Midbrain (tissue), 1 donor: ENCODE measurements at regions not wholly inside any gene's neighbourhood (a gene's known extent, or its start where the extent isn't known, plus 50 kb on each side); places are given as distances from the start of the nearest gene placed in this dataset.
"Not testable (repeated sequence)": the region's sequence is repeated elsewhere in the genome, so short reads cannot be mapped to it uniquely, and the experiment has no call there.

Experiments used
- DNase-seq: peaks from one replicate; lab custom pipeline; 2025; lab: John Stamatoyannopoulos, UW

DNA sequence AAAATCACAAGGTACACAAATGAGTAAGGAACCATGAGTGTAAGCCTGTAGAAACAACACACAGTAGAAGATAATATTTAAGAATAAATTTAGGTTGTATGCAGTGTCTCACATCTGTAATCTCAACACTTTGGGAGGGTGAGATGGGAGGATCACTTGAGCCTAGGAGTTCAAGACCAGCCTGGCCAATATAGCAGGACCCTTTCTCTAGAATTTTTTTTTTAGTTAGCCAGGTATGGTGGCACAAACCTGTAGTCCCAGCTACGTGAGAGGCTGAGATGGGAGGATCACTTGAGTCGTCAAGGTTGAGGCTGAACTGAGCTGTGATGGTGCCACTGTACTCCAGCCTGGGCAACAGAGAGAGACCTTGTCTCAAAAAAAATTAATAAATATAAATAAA lies 401.2 kb upstream of the RORB start:
- no peak for DNase-seq

DNA sequence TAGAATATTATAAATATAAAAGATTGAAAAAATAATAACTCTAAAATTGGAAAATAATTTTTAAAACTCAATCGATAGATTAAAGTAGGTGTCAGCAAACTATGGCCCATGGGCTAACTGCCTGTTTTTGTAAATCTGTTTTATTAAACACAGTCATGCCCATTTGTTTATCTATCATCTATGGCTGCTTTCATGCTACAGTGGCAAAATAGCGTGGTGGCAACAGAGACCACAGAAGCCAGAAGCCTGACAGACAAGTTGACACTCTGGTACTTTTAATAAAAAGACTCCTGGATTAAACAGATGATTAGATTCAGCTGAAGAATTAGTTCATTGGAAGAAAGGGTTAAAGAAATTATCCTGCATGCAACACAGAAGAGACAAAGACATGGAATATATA lies 400.7 kb upstream of the RORB start:
- no peak for DNase-seq

GRCh38 chr9:74100042-74100441 lies 397.1 kb upstream of the RORB start:
- no peak for DNase-seq

GRCh38 chr9:74102148-74102547 lies 395.0 kb upstream of the RORB start:
- not testable (repeated sequence) for DNase-seq

- no peak for DNase-seq
Measured at GRCh38 chr9:74102702-74103101, 394.4 kb upstream of the RORB start.

DNA sequence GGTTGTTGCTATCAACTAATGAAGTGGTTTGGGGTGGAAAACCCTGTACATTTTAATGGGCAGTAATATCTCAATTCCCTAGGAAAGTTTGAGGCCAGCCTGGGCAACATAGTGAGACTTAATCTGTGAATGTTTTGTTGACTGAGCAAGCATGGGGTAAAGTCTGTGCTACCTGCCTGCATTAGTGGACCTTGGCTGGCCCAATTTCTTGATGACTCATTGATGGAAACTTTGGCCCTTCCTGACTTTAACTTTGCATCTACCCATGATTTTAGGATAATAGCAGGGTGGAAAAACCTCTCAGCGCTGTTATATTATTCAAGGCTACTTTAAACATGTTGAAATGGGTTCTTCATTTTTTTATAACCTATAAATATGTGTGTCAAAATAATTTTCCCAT lies 389.4 kb upstream of the RORB start:
- no peak for DNase-seq

DNA sequence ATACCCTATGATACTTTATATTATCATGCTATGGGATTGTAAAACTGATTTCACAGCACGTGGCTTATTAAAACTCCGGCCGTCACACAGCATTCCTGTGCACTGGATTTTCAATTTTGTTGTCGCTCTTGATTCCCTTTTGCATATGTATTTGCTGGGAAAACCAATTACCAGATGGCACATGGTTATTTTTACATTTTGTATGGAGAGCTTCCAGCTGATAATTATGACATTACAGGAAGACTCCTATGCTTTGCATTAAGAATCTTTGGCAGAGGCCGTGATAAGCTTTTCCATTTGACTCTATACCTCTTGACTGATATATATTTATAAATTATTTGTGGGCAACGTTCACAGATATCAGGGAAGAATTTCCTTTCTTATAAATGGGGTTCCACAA lies 381.2 kb upstream of the RORB start:
- no peak for DNase-seq

- DNase-seq: no peak
Measured at GRCh38 chr9:74117151-74117550, 380.0 kb upstream of the RORB start.

DNA sequence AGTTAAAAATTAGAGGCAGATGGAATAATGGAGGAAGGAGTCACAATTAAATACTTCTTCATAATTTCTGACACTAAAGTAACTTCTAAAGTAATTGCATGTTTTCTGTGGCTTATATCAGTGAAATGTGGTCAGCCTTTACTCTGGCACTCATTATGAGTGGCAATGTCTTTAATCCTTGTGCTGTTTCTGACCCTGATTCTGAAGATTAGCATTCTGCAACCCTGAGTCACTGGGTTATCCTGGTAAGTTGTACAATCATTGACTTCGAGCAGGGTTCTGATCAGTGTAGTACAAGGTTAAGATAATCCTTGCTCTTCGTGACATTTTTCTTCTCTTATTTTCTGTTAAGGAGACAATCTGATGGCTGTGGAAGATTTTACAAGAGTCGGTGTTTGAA lies 379.4 kb upstream of the RORB start:
- DNase-seq: no peak

- DNase-seq: no peak
Measured at GRCh38 chr9:74120061-74120460, 377.1 kb upstream of the RORB start.

GRCh38 chr9:74120470-74120869 lies 376.7 kb upstream of the RORB start:
- DNase-seq: no peak

DNA sequence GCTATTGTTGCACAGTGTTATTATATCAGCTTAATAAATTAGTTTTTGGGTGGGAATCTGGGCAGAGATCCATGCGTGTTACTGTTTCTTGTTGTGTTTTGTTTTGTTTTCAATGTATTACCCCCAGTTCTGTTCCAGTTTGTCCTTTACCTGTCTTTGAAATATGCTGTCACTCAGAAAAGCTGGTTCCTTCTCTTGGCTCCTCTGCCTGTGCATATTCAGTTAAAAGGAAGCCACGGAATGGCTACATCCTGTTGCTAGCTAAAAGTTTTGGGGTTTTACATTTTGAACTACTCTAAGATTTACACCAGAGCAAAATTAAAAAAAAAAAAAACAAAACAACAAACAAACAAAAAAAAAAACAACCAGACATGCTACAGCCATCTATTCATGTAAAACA lies 374.9 kb upstream of the RORB start:
- no peak for DNase-seq

DNA sequence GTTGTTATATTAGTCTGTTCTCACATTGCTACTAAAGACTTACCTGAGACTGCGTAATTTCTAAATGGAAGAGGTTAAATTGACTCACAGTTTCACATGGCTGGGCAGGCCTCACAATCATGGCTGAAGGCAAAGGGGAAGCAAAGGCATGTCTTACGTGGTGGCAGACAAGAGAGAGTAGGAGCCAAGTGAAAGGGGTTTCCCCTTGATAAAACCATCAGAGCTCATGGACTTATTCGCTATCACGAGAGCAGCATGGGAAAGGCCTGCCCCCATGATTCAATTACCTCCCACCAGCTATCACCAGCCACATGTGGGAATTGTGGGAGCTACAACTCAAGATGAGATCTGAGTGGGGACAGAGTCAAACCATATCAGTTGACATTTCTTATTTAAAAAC lies 374.5 kb upstream of the RORB start:
- no peak for DNase-seq

GRCh38 chr9:74125941-74126340 lies 371.2 kb upstream of the RORB start:
- DNase-seq: no peak

GRCh38 chr9:74132986-74133385 lies 364.1 kb upstream of the RORB start:
- no peak for DNase-seq

GRCh38 chr9:74133921-74134320 lies 363.2 kb upstream of the RORB start:
- DNase-seq: no peak

GRCh38 chr9:74138182-74138581 lies 359.0 kb upstream of the RORB start:
- no peak for DNase-seq

DNA sequence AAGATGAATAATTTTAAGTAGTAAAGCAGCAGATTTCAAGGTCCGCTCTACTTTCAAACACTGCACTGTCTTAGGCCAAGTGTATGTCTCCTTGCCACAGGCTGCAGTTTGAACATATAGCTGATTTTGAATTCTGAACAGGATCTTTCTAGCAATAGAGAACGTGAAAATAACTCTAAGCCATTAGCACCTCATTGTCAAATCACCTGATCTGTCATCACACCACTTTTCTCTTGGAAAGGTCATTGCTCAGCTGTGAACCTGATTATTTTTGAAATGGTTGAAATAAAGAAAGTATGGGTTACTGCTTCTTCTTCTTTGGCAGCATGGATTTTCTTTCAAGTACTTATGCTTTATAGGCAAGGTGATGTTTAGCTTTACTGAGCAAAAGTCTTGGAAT lies 357.0 kb upstream of the RORB start:
- DNase-seq: no peak

DNA sequence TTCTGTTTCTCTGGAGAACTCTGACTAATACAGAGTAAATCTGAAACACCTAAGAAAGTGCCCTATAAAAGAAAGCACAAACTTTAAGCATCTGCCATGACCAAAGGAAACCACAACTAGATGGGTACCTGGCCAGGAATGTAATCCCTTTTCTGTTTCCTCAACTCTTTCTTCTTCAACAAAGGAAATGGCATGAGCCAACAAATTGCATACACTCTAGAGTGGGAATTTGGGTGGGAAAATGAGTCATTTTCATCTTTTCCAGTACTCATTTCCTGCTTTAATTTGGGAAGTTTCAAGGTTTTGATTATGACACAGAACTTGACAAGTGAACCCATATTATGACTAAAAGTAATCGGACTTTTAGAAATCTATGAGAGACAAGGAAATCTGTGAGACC lies 349.2 kb upstream of the RORB start:
- DNase-seq: no peak

GRCh38 chr9:74172874-74173273 lies 324.3 kb upstream of the RORB start:
- DNase-seq: no peak

GRCh38 chr9:74173284-74173683 lies 323.9 kb upstream of the RORB start:
- DNase-seq: no peak

GRCh38 chr9:74197771-74198170 lies 299.4 kb upstream of the RORB start:
- DNase-seq: not testable (repeated sequence)

GRCh38 chr9:74205056-74205455 lies 292.1 kb upstream of the RORB start:
- no peak for DNase-seq

DNA sequence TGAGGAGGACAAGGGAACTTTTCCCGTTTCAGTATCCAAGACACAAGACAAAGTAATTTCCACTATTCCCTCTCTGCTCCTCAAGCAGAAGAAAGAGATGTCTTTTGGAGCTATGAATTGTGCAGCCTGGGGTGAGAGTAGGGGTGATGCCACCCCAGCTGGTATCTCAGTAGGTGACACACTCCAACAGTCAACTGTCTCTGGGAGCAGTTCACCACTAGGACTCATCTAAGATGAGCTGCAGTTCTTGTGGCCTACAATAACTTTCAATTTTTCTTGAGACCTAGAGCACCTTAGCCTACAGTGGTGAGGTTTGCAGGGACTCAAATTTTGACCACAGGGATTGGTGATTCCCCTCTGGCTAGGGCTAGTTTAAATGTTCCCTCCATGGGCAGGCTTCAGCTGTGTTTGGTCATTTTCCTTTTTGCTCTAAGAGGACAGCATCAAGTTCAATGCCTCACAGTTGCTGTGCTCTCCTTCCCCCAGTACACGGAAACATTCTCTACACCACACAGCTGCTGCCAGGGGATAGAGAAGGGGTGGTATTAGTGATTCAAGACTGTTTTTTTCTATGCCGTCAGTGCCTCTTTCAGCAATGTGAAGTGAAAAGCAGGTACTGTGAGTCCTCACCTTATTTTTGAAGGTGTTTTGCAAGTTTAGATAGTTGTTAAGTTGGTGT lies 278.6 kb upstream of the RORB start:
- no peak for DNase-seq

DNA sequence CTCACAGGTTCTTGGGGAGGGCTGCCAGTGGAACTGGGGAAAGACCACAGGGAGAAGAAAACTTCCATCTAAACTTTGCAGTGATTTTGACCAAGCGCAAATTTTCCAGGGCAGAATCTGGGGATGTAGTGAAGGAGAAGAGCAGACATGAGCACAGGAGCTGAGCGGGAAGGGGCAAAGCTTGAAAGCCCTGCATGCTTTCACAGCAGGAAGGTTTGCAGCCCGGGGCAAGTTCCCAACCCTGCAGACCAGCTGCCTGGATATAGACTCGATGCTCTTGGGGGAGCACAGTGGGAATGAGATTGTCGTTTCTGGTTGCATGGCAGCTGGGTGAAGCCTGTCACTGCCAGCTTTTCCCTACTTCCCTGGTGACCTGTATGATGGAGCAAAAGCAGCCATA lies 276.8 kb upstream of the RORB start:
- DNase-seq: no peak
